ENCODE measurements at regions not wholly inside any gene's neighbourhood (a gene's known extent, or its start where the extent isn't known, plus 50 kb on each side); places are given as distances from the start of the nearest gene placed in this dataset.

- no peak for TF ChIP-seq JUNB (IDR thresholded peaks at IDR 0.05; ENCODE audit: unreplicated experiment)
- TF ChIP-seq NANOG (IDR thresholded peaks at IDR 0.05; ENCODE audit: borderline replicate concordance), result no peak
- TF ChIP-seq EZH2 (IDR thresholded peaks at IDR 0.05; ENCODE audit: low read depth, unreplicated experiment), result no peak
- TF ChIP-seq CTCF (conservative IDR thresholded peaks at IDR 0.05; ENCODE audit: low read depth in 2 of 2), result no peak
- no peak for TF ChIP-seq REST (IDR thresholded peaks at IDR 0.05; ENCODE audit: unreplicated experiment)
- no peak for TF ChIP-seq POLR2AphosphoS5 (IDR thresholded peaks at IDR 0.05; ENCODE audit: low read depth)
- no peak for TF ChIP-seq CREB1 (CRISPR knock-in tag; IDR thresholded peaks at IDR 0.05; ENCODE audit: low read depth)
- no peak for TF ChIP-seq EZH2phosphoT487 (IDR thresholded peaks at IDR 0.05; ENCODE audit: unreplicated experiment)
- TF ChIP-seq ZNF331 (CRISPR knock-in tag; IDR thresholded peaks at IDR 0.05; ENCODE audit: low read depth), result no peak
- no peak for TF ChIP-seq ETS1 (IDR thresholded peaks at IDR 0.05)
- no peak for TF ChIP-seq ZNF462 (CRISPR knock-in tag; IDR thresholded peaks at IDR 0.05)
Observed at GRCh38 chr2:13089971-13090370, 373.2 kb downstream of the TRIB2 start.
